GM19025 (cell line): ENCODE measurements at regions not wholly inside any gene's neighbourhood (a gene's known extent, or its start where the extent isn't known, plus 50 kb on each side); places are given as distances from the start of the nearest gene placed in this dataset.
"Not testable (repeated sequence)": the region's sequence is repeated elsewhere in the genome, so short reads cannot be mapped to it uniquely, and the experiment has no call there.

Source experiments
- ATAC-seq: cut with Tn5 transposase; IDR thresholded peaks from one replicate; pipeline ENCODE4 v1.9.1; 2021; ENCODE audit warnings: mild to moderate bottlenecking, low read depth, moderate library complexity; ENCODE audit not compliant: unreplicated experiment

DNA sequence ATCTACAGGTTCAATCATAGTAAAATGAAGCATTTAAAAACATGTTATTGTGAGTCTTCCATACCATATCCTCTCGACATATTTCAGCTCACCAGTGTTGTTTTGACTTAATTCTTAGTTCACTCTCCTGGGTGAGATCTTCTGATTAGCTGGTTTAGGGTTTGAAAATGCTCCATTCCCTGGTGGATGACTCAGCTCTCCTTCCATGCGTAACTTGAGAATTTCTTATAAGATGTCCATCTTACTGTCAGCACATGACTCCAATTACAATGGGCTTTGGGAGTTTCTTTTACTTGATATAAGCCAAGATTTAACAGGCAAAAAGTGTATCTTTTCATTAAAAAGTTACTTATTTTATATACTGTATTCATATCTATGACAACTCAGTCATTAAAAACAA is 476.5 kb downstream of the BRINP3 start:
- ATAC-seq, result no peak

DNA sequence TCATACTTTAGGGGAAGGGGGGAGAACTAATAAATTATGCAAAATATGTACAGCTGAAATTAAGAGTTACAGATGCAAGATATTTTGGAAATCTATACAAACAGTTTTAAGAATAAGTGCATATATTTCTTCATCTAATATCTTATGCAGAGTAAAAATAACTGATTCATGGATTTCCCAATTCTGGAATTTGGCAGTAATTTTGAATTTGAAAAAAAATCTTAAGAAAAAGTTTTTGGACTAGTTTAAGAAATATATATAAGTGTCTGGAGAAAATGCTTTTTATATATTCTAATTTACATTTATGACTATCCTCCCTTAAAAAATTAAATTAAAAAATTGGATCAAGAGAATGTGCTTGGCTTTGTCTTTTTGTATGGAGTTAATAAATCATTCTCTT is 474.3 kb downstream of the BRINP3 start:
- ATAC-seq, result no peak

DNA sequence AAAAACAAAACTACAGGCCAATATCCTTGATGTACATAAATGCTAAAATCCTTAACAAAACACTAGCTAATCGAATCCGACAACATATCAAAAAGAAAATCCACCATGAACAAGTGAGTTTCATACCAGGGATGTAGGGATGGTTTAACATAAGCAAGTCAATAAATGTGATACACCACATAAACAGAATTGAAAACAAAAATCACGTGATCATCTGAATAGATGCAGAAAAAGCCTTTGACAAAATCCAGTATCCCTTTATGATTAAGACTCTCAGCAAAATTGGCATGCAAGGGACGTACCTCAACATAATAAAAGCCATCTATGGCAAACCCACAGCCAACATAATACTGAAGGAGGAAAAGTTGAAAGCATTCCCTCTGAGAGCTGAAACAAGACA is 466.1 kb downstream of the BRINP3 start:
- no peak for ATAC-seq

DNA sequence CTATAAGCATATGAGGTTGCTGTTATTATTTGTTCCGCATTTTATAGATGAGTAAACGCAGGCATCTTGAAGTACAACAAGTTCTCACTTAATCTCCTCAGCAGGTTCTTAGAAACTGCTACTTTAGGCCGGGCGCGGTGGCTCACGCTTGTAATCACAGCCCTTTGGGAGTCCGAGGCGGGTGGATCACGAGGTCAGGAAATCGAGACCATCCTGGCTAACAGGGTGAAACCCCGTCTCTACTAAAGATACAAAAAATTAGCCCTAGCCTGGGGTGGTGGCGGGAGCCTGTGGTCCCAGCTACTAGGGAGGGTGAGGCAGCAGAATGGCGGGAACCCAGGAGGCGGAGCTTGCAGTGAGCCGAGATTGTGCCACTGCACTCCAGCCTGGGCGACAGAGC is 458.5 kb downstream of the BRINP3 start:
- ATAC-seq, result not testable (repeated sequence)

GRCh38 chr1:190019717-190020116 is 457.9 kb downstream of the BRINP3 start:
- ATAC-seq, result no peak

DNA sequence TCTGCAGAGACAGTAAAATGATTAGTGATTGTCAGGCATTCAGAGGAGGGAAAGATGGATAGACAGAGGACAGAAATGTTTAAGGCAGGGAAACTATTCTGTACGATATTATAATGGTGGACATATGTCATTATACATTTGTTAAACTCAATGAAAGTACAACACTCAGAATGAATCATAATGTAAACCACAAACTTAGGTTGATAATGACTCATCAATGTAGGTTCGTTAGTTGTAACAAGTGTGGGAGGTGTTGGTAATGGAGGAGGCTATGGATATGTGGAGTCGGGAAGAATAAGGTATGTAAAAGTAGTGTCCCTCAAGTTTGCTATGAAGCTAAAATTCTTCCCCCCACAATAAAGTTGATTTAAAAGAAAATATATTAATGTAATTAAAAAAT is 455.0 kb downstream of the BRINP3 start:
- ATAC-seq, result no peak

GRCh38 chr1:190029441-190029840 is 448.2 kb downstream of the BRINP3 start:
- ATAC-seq, result no peak

DNA sequence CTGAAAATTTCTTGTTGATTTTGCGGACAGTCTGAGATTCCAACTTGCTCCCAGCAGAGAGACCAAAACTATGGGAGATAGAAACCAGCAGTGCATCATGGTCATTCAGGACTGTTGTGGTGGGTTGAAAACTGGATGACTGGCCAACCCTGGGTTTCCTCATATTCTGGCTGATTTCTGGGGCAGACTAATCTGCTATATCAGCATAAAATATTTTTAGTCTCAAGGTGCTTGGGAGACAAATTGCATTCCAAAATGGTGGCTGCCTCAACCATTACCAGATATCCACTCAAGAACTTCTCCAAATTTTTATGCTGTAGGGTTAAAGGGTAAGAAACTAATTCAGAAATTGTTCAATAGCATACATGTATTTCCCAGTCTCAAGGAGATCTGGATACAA is 434.0 kb downstream of the BRINP3 start:
- ATAC-seq, result no peak

- ATAC-seq, result no peak
Measured at GRCh38 chr1:190046231-190046630, 431.4 kb downstream of the BRINP3 start.
